Right ventricle myocardium superior (tissue), 1 donor: ENCODE measurements at regions not wholly inside any gene's neighbourhood (a gene's known extent, or its start where the extent isn't known, plus 50 kb on each side); places are given as distances from the start of the nearest gene placed in this dataset.
A peak's percentile ranks its signal among the peaks of the same experiment; 100 is the strongest.
"Not testable (repeated sequence)": the region's sequence is repeated elsewhere in the genome, so short reads cannot be mapped to it uniquely, and the experiment has no call there.

Source experiments
- ATAC-seq: fragments of 200-7000 bp; cut with Tn5 transposase; one replicate; pipeline ENCODE4 v1.9.1; 2020; ENCODE audit warnings: mild to moderate bottlenecking; ENCODE audit not compliant: poor library complexity
- DNase-seq: peaks from one replicate; pipeline ENCODE4 v3.0.0-alpha.2; 2020
- intact Hi-C: fragments of 100-400 bp; cut with DNase I; formaldehyde crosslinking; loops from one replicate; pipeline ENCODE4 v1.11.2; 2022
- donor health status: DM: no; HTN: yes; CAD: no; lungs with severe emphysema.

DNA sequence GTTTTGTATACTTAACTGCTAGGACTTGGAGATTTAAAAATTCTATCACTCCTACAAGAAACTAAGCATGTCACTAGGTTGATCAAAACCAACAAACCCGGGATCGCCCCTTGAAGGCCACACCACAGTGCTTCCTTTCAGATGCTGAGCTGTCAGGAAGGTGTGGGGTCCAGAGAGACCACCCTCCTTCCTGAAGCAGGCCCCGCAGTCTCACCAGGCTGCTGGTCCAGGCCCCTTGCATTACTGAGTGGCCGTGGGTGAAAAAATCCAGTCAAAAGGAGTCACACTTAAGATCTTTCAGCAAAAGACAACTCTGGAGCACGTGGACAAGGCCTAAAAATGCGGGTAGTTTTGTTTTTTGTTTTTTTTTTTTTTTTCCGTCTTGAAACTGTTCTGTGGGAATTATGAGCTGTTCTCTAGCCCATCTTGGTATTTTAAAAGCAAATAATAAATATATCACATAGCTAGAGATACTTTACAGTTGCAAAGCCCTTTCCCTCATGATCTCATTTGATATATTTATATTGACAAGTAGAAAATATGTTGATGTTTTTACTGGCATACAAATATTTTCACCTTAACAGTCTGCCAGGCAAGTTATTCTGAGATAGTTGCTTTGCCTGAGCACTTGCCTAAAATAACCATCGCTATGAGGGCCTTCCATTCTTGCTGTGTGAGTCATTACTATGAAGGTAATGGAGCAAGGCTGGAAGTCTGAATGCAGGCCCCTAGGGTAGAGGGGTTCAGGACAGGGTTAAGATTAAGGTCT lies 73.1 kb upstream of the EDEM3 start:
- DNase-seq (no peak), ATAC-seq (peak; percentile 78)
- intact Hi-C loops, result loop anchor here (5.0 to 10.0 kb wide), 2 partner anchors 57 to 145 kb away; partner anchors contain the start of gene NIBAN1

DNA sequence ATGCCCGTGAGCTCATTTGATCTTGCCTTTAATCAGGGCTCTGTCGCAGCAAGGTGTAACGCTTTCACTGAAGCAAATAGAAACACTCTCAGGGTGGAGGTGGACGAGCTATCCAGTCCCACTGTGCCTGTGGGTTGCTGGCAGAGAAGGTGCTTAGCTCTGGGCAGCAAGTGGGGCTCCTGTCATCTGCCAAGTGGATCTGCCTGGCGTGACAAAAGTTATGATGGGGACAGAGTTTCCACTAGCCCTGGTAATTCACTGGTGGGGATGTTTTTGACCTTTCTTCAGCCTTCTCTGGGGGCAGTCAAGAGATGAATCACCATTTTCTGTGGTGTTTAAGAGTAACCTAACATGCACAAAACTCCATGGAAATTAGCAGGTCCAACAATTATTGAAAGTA lies 71.3 kb upstream of the EDEM3 start:
- DNase-seq, result peak; percentile 52
- peak; percentile 62 for ATAC-seq
- intact Hi-C loops, result loop anchor here (5.0 to 10.0 kb wide), 2 partner anchors 59 to 146 kb away; partner anchors contain the start of gene NIBAN1

DNA sequence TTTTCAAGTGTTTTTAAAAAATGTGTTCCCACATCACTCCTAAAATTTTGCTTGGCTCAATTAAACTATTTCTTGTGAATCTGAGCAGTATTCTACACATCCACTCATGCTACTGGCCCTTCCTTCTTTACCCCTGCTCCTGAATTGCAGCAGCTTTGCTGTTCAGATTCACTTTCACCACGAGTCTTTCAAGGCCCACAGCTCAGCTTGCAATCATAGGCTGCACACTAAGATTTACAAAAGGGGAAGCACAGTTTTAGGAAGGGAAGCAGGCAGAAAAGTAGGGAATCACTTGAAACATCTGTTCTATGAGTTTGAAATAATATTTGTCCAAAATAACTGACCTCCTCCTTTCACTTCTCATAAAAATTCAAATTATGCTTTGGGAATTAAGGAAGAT lies 70.9 kb upstream of the EDEM3 start:
- no peak for DNase-seq
- intact Hi-C loops, result loop anchor here (5.0 to 10.0 kb wide), 2 partner anchors 59 to 147 kb away; partner anchors contain the start of gene NIBAN1
- peak; percentile 13 for ATAC-seq

DNA sequence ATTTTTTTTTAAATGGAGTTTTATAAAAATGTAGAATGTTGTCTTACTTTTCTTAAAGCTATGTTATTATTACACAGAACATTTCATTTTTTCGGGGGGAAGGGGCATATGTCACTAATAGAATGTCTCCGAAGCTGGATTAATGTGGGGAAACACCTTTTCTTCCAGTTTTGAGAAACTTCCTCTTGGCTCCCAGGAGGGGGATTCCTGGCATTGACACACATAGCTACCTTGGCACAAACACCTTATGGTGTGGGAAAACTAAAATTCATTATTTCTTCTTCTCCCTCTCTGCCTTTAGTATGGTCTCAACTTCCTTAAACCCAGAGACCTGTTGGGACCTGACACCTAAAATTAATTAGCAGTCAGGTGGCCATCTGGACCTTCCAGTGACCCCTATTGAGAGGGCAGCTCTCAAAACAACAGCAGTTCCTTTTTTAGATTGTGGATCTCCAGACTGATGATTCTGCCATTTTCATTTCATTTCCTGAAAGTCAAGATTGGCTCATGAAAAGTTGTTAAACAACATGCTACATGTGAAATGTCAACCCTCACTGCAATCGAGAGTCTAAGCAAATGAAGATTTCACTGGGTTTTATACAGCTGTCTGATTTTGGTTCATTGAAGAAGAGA lies 70.1 kb upstream of the EDEM3 start:
- DNase-seq (no peak), ATAC-seq (peak; percentile 3)
- intact Hi-C loops, result loop anchor here (5.0 to 10.0 kb wide), 2 partner anchors 60 to 147 kb away; partner anchors contain the start of gene NIBAN1

DNA sequence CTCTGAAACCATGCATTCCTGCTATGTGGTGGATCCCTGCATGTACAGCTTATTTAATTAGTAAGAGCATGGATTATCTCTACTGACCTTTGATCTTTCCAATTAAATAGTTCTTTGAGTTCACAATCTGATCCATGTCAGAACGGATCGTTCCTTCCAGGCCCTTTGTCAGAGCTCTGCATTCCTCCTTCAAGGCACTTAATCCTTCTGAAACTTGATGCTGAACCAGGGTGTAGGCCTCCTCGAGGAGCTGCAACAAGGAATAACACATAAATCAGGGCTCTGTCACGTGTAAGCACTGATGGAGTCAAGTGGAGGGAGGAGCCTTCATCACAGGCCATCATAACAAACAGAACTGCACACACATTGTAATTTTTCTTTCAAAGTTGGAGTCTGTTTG lies 68.4 kb upstream of the EDEM3 start:
- no peak for DNase-seq
- intact Hi-C loops, result loop anchor here (10.0 kb wide), 1 partner anchor 62 kb away; no protein-coding TSS in a partner anchor
- ATAC-seq, result no peak

DNA sequence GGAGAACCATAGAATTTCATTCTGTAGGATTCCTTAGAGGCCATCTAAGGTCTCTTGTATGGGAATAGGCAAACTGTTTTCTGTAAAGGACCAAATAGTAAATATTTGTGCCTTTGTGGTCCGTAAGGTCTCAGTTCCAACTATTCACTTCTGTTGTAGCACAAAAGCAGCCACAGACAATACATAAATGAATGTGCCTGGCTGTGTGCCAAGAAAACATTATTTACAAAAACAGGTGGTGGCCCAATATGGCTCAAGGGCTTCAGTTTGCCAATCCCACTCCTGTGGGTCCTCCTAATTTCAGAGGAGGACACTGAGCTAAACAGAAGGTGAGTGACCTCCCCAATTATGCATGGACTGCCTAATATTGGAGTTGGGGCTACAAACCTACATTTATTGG lies 67.6 kb upstream of the EDEM3 start:
- intact Hi-C loops, result loop anchor here (10.0 kb wide), 1 partner anchor 63 kb away; no protein-coding TSS in a partner anchor
- ATAC-seq (no peak), DNase-seq (no peak)

DNA sequence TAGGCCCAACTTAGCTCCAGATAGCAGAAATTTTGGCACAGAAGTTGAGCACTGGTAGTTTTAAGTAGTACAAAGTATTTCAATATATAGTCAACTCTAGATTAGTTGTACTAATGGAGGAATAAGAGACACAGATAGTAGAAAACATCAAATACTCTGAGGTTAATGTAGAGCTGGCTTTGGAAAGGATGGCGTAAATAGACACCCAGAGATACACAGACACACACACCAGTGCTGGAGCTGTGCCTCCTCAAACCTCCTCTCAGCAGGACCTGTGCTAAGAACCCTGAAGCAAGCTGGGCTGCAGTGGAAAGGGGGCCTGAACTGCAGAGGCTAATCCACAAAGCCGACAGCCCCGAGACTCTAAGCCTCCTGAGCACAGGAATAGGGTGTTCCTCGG lies 67.0 kb upstream of the EDEM3 start:
- intact Hi-C loops, result loop anchor here (10.0 kb wide), 1 partner anchor 63 kb away; no protein-coding TSS in a partner anchor
- DNase-seq (no peak), ATAC-seq (no peak)

DNA sequence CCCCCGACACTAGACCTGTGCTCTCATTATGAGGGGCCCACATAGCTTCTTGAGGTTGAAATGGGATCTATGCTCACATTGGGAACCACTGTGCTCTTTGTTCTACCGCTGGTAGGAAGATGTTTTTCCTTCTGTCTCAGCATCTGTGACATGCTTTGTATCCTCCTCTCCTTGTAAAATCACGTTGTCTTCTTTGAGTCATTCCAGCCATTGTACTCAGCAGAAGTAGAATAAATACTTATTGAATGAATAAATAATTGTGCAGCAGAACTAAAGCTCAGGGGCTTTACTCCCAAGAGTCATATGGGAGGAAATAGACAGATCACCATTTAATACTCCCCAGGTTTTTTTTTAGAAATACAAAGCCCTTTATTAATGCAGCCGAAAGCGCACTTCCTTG lies 66.3 kb upstream of the EDEM3 start:
- no peak for ATAC-seq
- intact Hi-C loops, result loop anchor here (10.0 kb wide), 1 partner anchor 64 kb away; no protein-coding TSS in a partner anchor
- DNase-seq, result no peak

DNA sequence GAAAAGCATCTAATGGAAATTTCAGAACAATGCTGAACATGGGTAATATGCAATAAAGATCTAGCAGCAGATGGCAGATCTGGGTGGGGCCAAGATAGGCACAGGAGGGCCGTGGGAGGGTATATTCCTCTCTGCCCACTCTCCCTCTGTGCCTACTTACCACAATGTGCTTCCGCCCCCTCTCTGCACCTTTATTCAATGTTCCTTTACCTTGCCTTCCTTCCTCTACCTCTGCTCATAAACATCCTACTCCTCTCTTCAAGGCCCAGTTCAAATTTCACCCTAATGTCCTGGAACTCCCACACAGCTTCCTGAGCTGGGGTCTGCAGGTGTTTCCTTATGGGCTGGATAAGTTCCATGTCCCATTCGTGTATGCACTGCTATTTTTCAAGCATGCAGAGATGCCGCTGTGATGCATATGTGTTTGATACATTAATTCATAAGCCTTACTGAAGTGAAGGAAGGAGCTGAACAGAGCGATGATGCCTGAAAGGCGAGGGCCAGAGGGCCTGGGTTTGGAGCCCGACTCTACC lies 65.6 kb upstream of the EDEM3 start:
- intact Hi-C loops, result loop anchor here (10.0 kb wide), 1 partner anchor 65 kb away; no protein-coding TSS in a partner anchor
- ATAC-seq, result no peak
- no peak for DNase-seq

DNA sequence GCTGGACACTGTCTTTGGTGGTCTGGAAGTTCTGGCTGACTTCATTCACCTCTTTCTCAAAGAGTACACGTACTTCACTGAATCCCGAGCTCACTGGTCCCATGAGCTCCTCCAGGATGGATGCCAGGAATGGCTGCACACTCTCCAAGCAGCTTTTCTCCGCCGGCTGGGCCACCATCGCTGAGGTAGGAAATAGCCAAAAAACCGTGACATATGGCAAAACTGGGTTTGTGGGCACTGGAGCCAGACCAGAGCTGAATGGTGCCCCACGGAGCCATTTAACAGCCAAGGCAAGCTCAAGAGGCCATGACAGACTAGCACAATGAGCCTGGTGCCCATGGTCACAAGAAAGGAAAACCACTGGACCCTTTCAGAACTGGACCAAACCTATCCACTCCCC lies 64.0 kb upstream of the EDEM3 start:
- intact Hi-C loops, result no loop called here
- ATAC-seq (no peak), DNase-seq (no peak)

DNA sequence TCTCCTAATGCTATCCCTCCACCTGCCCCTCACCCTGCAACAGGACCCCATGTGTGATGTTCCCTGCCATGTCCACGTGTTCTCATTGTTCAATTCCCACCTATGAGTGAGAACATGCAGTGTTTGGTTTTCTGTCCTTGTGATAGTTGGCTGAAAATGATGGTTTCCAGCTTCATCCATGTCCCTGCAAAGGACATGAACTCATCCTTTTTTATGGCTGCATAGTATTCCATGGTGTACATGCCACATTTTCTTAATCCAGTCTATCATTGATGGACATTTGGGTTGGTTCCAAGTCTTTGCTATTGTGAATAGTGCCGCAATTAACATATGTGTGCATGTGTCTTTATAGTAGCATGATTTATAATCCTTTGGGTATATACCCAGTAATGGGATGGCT lies 62.3 kb upstream of the EDEM3 start:
- ATAC-seq, DNase-seq, intact Hi-C loops: not testable (repeated sequence)

DNA sequence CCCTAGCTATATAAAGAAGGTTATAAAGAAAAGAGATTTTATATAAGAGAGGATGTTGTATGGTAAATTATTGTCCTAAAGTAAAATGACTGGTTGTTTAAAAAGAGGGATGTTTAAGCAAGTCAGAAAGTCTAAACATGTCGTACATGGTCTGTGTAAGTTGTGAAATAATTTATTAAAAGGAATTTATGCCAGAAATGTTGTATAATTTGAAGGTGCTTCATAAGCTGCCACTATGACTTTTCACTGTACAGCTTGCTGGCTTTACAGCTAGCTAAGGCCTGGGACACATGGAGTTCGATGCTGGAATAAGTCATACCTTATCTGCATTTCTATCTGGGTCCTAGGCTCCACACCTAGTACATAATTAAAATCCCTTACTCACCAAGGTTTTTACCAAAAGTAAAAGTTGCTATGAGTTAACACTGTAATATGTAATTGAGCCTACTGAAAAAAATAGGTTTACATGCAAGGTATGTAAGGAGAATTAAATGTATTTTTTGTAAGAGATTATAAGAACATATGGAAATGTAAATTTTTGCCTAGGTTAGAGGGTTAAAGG lies 59.0 kb upstream of the EDEM3 start:
- intact Hi-C loops, result no loop called here
- ATAC-seq (no peak), DNase-seq (no peak)

DNA sequence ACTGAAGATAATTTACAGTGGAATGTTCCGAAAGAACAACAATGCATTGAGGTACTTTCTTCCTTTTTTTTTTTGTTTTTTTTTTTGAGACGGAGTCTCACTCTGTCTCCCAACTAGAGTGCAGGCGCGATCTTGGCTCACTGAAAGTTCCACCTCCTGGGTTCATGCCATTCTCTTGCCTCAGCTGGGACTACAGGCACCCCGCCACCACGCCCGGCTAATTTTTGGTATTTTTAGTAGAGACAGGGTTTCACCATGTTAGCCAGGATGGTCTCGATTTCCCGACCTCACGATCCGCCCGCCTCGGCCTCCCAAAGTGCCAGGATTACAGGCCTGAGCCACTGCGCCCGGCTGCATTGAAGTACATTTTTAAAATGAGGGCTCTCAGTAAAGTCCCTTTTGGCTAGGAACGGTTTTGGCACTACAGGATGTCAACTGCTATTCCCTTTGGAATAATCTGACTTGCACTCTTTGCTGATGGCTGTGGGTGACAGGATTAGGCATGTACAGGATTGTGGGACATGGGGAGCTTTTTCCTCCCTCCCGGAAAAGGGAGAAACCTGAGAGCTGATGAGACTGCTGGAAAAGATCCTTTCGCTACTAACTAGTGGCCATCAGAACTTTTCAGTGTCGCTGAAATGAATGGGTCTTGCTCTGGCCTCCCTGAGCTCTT lies 56.9 kb upstream of the EDEM3 start:
- ATAC-seq, result peak; percentile 92
- DNase-seq, result peak; percentile 66
- intact Hi-C loops, result no loop called here

DNA sequence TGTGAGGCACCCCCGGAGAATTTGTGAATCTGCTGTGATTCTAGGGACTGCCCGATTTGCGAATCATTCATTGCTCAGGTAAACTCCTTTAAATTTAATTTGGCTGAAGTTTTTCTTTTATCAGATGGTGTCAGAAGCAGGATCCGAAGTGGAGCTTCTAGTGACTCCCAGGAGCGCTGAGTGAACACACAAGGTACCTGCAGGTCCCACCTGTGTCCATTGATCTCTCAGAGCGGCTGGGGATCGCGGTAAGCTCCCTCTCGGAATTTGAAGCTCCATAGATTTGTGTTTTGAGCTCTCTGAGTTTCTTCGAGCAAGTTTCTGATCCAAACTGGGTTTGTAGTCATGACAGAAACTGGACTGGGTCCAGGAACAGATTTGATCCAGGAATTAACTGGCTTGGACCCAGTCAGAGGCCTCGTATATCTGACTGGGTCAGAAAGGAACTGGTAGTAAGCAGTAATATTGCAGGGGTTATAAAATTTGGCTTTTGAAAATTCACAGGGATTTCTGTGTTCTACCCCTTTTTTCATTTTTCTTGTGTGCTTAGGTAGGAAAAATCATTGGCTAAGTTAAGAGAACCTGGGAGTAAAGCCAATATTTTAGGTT lies 56.2 kb upstream of the EDEM3 start:
- intact Hi-C loops, result no loop called here
- DNase-seq, result peak; percentile 44
- ATAC-seq, result peak; percentile 62

DNA sequence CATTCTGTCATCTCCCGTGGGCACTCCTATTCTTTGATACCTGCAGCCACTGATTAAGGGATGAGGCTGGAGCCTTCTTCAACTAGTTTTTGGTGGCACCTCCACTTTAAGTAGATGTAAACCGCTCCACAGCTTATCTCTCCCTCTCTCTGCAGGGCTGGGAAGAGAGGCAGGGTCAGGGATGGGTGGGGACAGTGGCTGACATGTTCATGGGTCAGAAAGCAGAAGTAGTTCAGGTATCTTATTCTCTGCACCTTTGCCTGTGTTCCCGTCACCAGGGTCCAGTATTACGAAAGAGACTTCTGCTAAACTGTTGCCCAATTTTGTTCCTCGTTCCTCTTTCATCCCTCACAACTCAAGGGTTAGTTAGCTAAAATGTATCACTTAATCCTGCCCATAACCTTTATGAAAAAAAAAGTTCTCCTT lies 51.7 kb upstream of the EDEM3 start:
- intact Hi-C loops, result loop anchor here (1.0 kb wide), 1 partner anchor 176 kb away; no protein-coding TSS in a partner anchor
- peak; percentile 28 for ATAC-seq
- no peak for DNase-seq

DNA sequence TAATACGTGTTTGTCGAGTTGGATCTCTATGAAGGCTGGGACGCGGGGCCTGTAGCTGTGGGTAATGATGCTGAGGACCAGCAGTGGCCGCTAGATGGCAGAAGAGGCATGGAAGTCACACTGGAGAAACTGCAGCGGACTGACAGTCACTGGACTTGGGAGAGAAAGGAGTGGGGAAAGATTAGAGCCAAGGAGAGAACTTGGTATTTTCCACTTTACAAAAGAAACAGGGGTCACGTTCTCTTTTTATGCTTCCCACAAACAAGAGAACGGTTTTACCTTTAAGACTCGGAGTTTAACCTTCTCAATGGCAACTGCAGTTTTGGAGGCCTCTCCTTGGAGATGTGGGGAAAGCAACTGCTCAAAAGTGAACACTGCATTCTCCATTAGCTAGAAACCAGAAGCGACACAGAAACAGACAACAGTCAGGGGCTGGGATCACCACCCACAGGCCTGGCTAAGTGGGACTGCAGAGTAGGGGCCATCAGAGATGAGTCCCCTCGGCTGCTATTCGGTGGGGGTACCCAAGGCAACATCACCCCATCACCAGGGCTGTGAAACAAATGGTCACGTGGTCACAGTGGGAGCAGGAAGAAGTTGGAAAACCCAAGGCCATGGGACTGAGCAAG lies 51.1 kb upstream of the EDEM3 start:
- intact Hi-C loops, result loop anchor here (1.0 kb wide), 1 partner anchor 177 kb away; no protein-coding TSS in a partner anchor
- DNase-seq (peak; percentile 92), ATAC-seq (peak; percentile 97)
